Fibroblast of skin of scalp (primary cell): ENCODE measurements at regions not wholly inside any gene's neighbourhood (a gene's known extent, or its start where the extent isn't known, plus 50 kb on each side); places are given as distances from the start of the nearest gene placed in this dataset.
A peak's percentile ranks its signal among the peaks of the same experiment; 100 is the strongest.

ENCODE experiments used
- DNase-seq: peaks from one replicate; pipeline ENCODE4 v3.0.0-alpha.2; 2013

- no peak for DNase-seq
Measured at GRCh38 chr14:26395726-26396125, 202.1 kb downstream of the NOVA1 start.

- peak; percentile 56 for DNase-seq
Measured at GRCh38 chr14:26394150-26394810, 203.6 kb downstream of the NOVA1 start.

GRCh38 chr14:26392498-26392897 is 205.3 kb downstream of the NOVA1 start:
- DNase-seq = no peak

- peak; percentile 30 for DNase-seq
Measured at GRCh38 chr14:26389646-26390508, 208.0 kb downstream of the NOVA1 start.

GRCh38 chr14:26385310-26385709 is 212.5 kb downstream of the NOVA1 start:
- DNase-seq = no peak

- no peak for DNase-seq
Measured at GRCh38 chr14:26382901-26383685, 214.7 kb downstream of the NOVA1 start.

GRCh38 chr14:26381405-26381804 is 216.4 kb downstream of the NOVA1 start:
- no peak for DNase-seq

GRCh38 chr14:26380637-26381036 is 217.2 kb downstream of the NOVA1 start:
- no peak for DNase-seq

GRCh38 chr14:26379951-26380350 is 217.9 kb downstream of the NOVA1 start:
- DNase-seq = no peak

- DNase-seq = no peak
Measured at GRCh38 chr14:26377150-26377549, 220.7 kb downstream of the NOVA1 start.

GRCh38 chr14:26370115-26370514 is 227.7 kb downstream of the NOVA1 start:
- DNase-seq = peak; percentile 21

GRCh38 chr14:26363689-26364088 is 234.1 kb downstream of the NOVA1 start:
- no peak for DNase-seq

- DNase-seq = no peak
Measured at GRCh38 chr14:26344596-26344995, 253.2 kb downstream of the NOVA1 start.

GRCh38 chr14:26339381-26339780 is 258.5 kb downstream of the NOVA1 start:
- DNase-seq = no peak

GRCh38 chr14:26338231-26338630 is 259.6 kb downstream of the NOVA1 start:
- DNase-seq = no peak

- no peak for DNase-seq
Measured at GRCh38 chr14:26334288-26334687, 263.5 kb downstream of the NOVA1 start.

- no peak for DNase-seq
Measured at GRCh38 chr14:26332966-26333365, 264.9 kb downstream of the NOVA1 start.

GRCh38 chr14:26330982-26331381 is 266.9 kb downstream of the NOVA1 start:
- no peak for DNase-seq

GRCh38 chr14:26328791-26329190 is 269.0 kb downstream of the NOVA1 start:
- no peak for DNase-seq

GRCh38 chr14:26323869-26324268 is 274.0 kb downstream of the NOVA1 start:
- DNase-seq = no peak

GRCh38 chr14:26320886-26321285 is 276.9 kb downstream of the NOVA1 start:
- DNase-seq = no peak

- DNase-seq = no peak
Measured at GRCh38 chr14:26319139-26319864, 278.5 kb downstream of the NOVA1 start.

GRCh38 chr14:26304056-26304455 is 293.8 kb downstream of the NOVA1 start:
- DNase-seq = no peak
